A673 (cell line): ENCODE measurements at regions not wholly inside any gene's neighbourhood (a gene's known extent, or its start where the extent isn't known, plus 50 kb on each side); places are given as distances from the start of the nearest gene placed in this dataset.

ENCODE experiments used
- BruUV-seq: library from RNA; stranded (reverse); fragments of 400-500 nt; replicated peaks from 2 replicates; lab custom pipeline; 2021; lab: Mats Ljungman, UMichigan
- CTCF ChIA-PET: fragments of 300-600 bp; sonication (Branson Sonifier 250); formaldehyde crosslinking; loops from one replicate; lab custom pipeline; 2022; ENCODE audit warnings: antibody characterized with exemption; lab: Charles Lee
- POLR2A ChIA-PET: fragments of 300-600 bp; sonication (Branson Sonifier 250); formaldehyde crosslinking; loops from one replicate; lab custom pipeline; 2022; ENCODE audit warnings: antibody characterized with exemption; ENCODE audit not compliant: low non-redundant PET; lab: Charles Lee
- DNase-seq: peaks from one replicate; pipeline ENCODE4 v3.0.0-alpha.2; 2015; ENCODE audit warnings: low spot score
- H3K27ac ChIP-seq: fragments of 200-600 bp; sonication (generic); 2 replicates; pipeline ENCODE4 v1.5.1; 2016; ENCODE audit warnings: mixed run types, low read depth, mild to moderate bottlenecking, mixed read lengths, antibody characterized with exemption, low read length; ENCODE audit not compliant: poor library complexity, severe bottlenecking
- H3K27me3 ChIP-seq: fragments of 200-600 bp; sonication (generic); replicated peaks from 2 replicates; pipeline ENCODE4 v1.6.1; 2017; ENCODE audit warnings: mixed run types, low read depth, mild to moderate bottlenecking, mixed read lengths, antibody characterized with exemption, low read length; ENCODE audit not compliant: insufficient read depth, poor library complexity
- H3K36me3 ChIP-seq: fragments of 200-600 bp; sonication (generic); 2 replicates; pipeline ENCODE4 v1.6.1; 2016; ENCODE audit warnings: mixed run types, mild to moderate bottlenecking, mixed read lengths, antibody characterized with exemption, low read length; ENCODE audit not compliant: insufficient read depth, poor library complexity, severe bottlenecking
- H3K4me1 ChIP-seq: fragments of 200-600 bp; sonication (generic); 2 replicates; pipeline ENCODE4 v1.6.1; 2017; ENCODE audit warnings: mixed run types, mild to moderate bottlenecking, mixed read lengths, antibody characterized with exemption, low read length; ENCODE audit not compliant: insufficient read depth, poor library complexity, severe bottlenecking
- H3K4me3 ChIP-seq: fragments of 200-600 bp; sonication (generic); 2 replicates; pipeline ENCODE4 v1.5.1; 2016; ENCODE audit warnings: low read depth, mixed run types, mild to moderate bottlenecking, mixed read lengths, low read length; ENCODE audit not compliant: poor library complexity, severe bottlenecking
- H3K9me3 ChIP-seq: fragments of 200-600 bp; sonication (generic); 2 replicates; pipeline ENCODE4 v1.6.1; 2016; ENCODE audit warnings: mixed run types, low read depth, mild to moderate bottlenecking, mixed read lengths, antibody characterized with exemption, low read length; ENCODE audit not compliant: poor library complexity, severe bottlenecking
- CTCF ChIP-seq: fragments of 300-800, 200-600 bp; sonication (generic); conservative IDR thresholded peaks from 2 replicates; pipeline ENCODE4 v1.5.1; 2017; ENCODE audit warnings: low read depth, mild to moderate bottlenecking, antibody characterized with exemption, low read length, moderate library complexity, mixed read lengths
- EZH2 ChIP-seq: fragments of 200-600 bp; sonication (generic); IDR thresholded peaks from 2 replicates; pipeline ENCODE4 v1.6.1; 2017; ENCODE audit warnings: borderline replicate concordance, low read depth, mild to moderate bottlenecking, mixed read lengths, antibody characterized with exemption, low read length; ENCODE audit not compliant: poor library complexity, severe bottlenecking
- intact Hi-C: fragments of 100-400 bp; cut with micrococcal nuclease; formaldehyde crosslinking; loops from one replicate; pipeline ENCODE4 v1.10.0; 2022; ENCODE audit not compliant: unreplicated experiment

DNA sequence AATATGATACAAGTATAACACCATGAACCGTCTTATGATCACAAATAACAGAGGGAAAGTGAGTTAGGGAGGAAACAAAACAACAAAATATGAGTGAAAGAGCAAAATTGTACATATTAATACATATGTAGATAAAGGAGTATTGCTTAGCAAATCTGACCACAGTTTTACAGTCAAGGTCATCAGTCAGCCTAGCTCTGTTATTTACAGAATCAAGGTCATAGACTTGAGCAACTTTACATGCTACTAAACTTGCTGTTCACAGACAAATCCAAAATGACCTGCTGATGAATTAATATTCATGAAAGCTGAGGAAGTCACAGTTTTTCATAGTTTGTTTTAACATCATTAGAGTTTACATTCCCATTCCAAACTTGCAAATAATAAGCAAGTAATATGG is 1387.7 kb upstream of the ACO1 start:
- no peak overlapping the region for H3K27ac ChIP-seq
- no peaks in the 10 kb centered on the region for H3K27me3 ChIP-seq
- H3K4me1 ChIP-seq, result no peaks in the 10 kb centered on the region
- no peaks in the 10 kb centered on the region for H3K36me3 ChIP-seq
- no TSS peak for BruUV-seq
- intact Hi-C loops, result no loop called here
- H3K4me3 ChIP-seq, result no peak overlapping the region
- no peak for DNase-seq
- H3K9me3 ChIP-seq, result no peaks in the 10 kb centered on the region
- ChIA-PET POLR2A (interaction anchor here (0.6 kb wide), 1 partner anchor 107 kb away, joined by 3 read pairs; no protein-coding TSS in a partner anchor), CTCF (no interaction called here)
- no peak for TF ChIP-seq CTCF
- TF ChIP-seq EZH2, result no peak

GRCh38 chr9:30997291-30997690 is 1387.2 kb upstream of the ACO1 start:
- no peak for DNase-seq
- TF ChIP-seq CTCF (no peak), EZH2 (no peak)
- POLR2A ChIA-PET, result no interaction called here
- no peaks in the 10 kb centered on the region for H3K4me1 ChIP-seq
- no peak overlapping the region for H3K27ac ChIP-seq
- BruUV-seq, result no TSS peak
- no peaks in the 10 kb centered on the region for H3K9me3 ChIP-seq
- CTCF ChIA-PET, result no interaction called here
- no peaks in the 10 kb centered on the region for H3K27me3 ChIP-seq
- H3K36me3 ChIP-seq, result no peaks in the 10 kb centered on the region
- no peak overlapping the region for H3K4me3 ChIP-seq
- intact Hi-C loops, result no loop called here

DNA sequence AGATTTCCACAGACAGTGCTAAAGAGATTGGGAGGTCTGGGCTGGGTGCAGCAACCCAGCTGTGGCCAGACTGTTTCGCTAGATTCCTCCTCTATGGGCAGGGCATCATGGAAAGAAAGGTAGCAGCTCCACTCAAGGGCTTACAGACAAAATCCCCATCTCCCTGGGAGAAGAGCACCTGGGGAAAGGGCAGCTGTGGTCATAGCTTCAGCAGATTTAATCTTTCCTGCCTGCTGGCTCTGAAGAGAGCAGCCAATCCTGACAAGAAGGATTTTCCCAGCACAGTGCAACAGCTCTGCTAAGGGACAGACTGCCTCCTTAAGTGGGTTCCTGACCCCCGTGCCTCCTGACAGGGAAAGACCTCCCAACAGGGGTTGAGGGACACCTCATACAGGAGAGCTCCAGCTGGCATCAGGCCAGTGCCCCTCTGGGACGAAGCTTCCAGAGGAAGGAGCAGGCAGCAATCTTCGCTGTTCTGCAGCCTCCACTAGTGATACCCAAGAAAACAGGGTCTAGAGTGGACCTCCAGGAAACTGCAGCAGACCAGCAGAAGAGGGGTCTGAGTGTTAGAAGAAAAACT is 1379.3 kb upstream of the ACO1 start:
- intact Hi-C loops, result no loop called here
- H3K9me3 ChIP-seq, result no peaks in the 10 kb centered on the region
- TF ChIP-seq CTCF, result no peak
- no peak for TF ChIP-seq EZH2
- no TSS peak for BruUV-seq
- no peak overlapping the region for H3K27ac ChIP-seq
- ChIA-PET CTCF (no interaction called here), POLR2A (no interaction called here)
- DNase-seq, result no peak
- no peaks in the 10 kb centered on the region for H3K4me1 ChIP-seq
- H3K27me3 ChIP-seq, result no peaks in the 10 kb centered on the region
- H3K36me3 ChIP-seq, result no peaks in the 10 kb centered on the region
- H3K4me3 ChIP-seq, result no peak overlapping the region
